CD4-positive, alpha-beta T cell (primary cell): ENCODE measurements at regions not wholly inside any gene's neighbourhood (a gene's known extent, or its start where the extent isn't known, plus 50 kb on each side); places are given as distances from the start of the nearest gene placed in this dataset.

Experiments used
- ATAC-seq: fragments of 200-7000 bp; cut with Tn5 transposase; one replicate; pipeline ENCODE4 v1.10.0; 2022; ENCODE audit warnings: mild to moderate bottlenecking; ENCODE audit not compliant: poor library complexity
- CTCF ChIA-PET: fragments of 350-600 bp; sonication (Branson Sonifier 250); formaldehyde crosslinking; loops from one replicate; lab custom pipeline; 2021; ENCODE audit warnings: antibody characterized with exemption, inconsistent platforms; lab: Charles Lee
- POLR2A ChIA-PET: fragments of 350-600 bp; sonication (Branson Sonifier 250); formaldehyde crosslinking; loops from one replicate; lab custom pipeline; 2021; ENCODE audit warnings: antibody characterized with exemption, inconsistent platforms; lab: Charles Lee
- DNase-seq, 14 experiments: peaks; one replicate each; pipeline ENCODE4 v3.0.0-alpha.2; 2013 to 2020; ENCODE audit warnings: mixed read lengths in 2 of 14
- H3K27ac ChIP-seq, 2 donors: one replicate each; pipeline versions ENCODE4 v1.5.1 to v1.7.0; 2013; ENCODE audit warnings: low read length in 2 of 2, low read depth in 1 of 2, mild to moderate bottlenecking in 1 of 2
- H3K27me3 ChIP-seq, 2 experiments: 1 replicate in 1 of 2; 2 replicates in 1 of 2; pipeline versions ENCODE4 v1.6.1 to v1.7.0; 2013; ENCODE audit warnings: low read length in 2 of 2, control low read depth in 1 of 2, mild to moderate bottlenecking in 1 of 2, moderate library complexity in 1 of 2; ENCODE audit not compliant: insufficient read depth in 2 of 2, control insufficient read depth in 1 of 2
- H3K36me3 ChIP-seq: one replicate; pipeline ENCODE4 v1.6.1; 2013; ENCODE audit warnings: low read length, control low read depth; ENCODE audit not compliant: insufficient read depth
- H3K4me1 ChIP-seq: one replicate; pipeline ENCODE4 v1.6.1; 2013; ENCODE audit warnings: low read length, control low read depth; ENCODE audit not compliant: insufficient read depth
- H3K4me3 ChIP-seq: one replicate; pipeline ENCODE4 v1.5.1; 2013; ENCODE audit warnings: mild to moderate bottlenecking, low read length, moderate library complexity
- H3K9me3 ChIP-seq, 2 experiments: 1 replicate in 1 of 2; 2 replicates in 1 of 2; pipeline versions ENCODE4 v1.6.1 to v1.7.0; 2013; ENCODE audit warnings: low read length in 2 of 2, mild to moderate bottlenecking in 2 of 2, control low read depth in 1 of 2, moderate library complexity in 1 of 2; ENCODE audit not compliant: control insufficient read depth in 1 of 2, insufficient read depth in 1 of 2
- H3K27ac Mint-ChIP-seq: one replicate; pipeline ENCODE4 v1.8.0; 2020; ENCODE audit warnings: mixed read lengths
- H3K27me3 Mint-ChIP-seq: one replicate; pipeline ENCODE4 v1.8.0; 2021; ENCODE audit warnings: mixed read lengths
- H3K36me3 Mint-ChIP-seq: one replicate; pipeline ENCODE4 v1.8.0; 2021; ENCODE audit warnings: low read depth, mixed read lengths
- H3K4me1 Mint-ChIP-seq: one replicate; pipeline ENCODE4 v1.8.0; 2021; ENCODE audit warnings: low read depth, mixed read lengths
- H3K4me3 Mint-ChIP-seq: one replicate; pipeline ENCODE4 v1.8.0; 2020; ENCODE audit warnings: mild to moderate bottlenecking, mixed read lengths
- H3K9me3 Mint-ChIP-seq: one replicate; pipeline ENCODE4 v1.8.0; 2020; ENCODE audit warnings: mixed read lengths
- CTCF ChIP-seq: fragments of 200-600 bp; IDR thresholded peaks from one replicate; pipeline ENCODE4 v1.8.0; 2022; ENCODE audit warnings: antibody characterized with exemption, mild to moderate bottlenecking
- intact Hi-C, 2 experiments: fragments of 100-400 bp; cut with DNase I in 1 of 2; cut with micrococcal nuclease in 1 of 2; formaldehyde crosslinking; loops; one replicate each; pipeline versions ENCODE4 v1.15.1 to v1.9.0; 2023 to 2025; cut with DNase I, micrococcal nuclease

DNA sequence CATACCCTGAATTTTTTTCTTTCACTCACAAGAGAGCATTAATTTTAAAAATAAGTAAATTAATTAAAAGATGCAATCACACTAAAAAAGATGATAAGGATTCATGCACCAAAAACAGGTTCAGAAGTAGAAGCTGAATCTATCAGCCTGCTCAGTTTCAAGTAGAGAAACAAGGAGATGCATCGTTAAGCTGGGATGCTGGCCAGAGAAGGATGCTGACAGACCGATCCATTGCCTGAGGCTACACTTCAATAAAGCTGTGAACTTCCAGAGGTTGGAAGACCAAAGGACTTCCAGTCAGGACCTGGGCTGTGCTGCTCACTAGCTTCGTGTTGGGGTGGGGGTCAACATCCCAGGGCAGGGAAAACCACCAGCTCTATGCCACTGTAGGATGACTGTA lies 457.7 kb downstream of the EFNA5 start:
- intact Hi-C loops: no loop called here
- CTCF ChIA-PET: no interaction called here
- Mint-ChIP-seq H3K27ac (no peak overlapping the region), H3K4me1 (no peaks in the 10 kb centered on the region), H3K4me3 (no peak overlapping the region), H3K36me3 (no peaks in the 10 kb centered on the region), H3K27me3 (no peaks in the 10 kb centered on the region), H3K9me3 (no peaks in the 10 kb centered on the region)
- no peak overlapping the region for H3K27ac ChIP-seq
- ATAC-seq: no peak
- H3K4me1 ChIP-seq: no peaks in the 10 kb centered on the region
- no peaks in the 10 kb centered on the region for H3K36me3 ChIP-seq
- TF ChIP-seq CTCF: no peak
- no peaks in the 10 kb centered on the region for H3K9me3 ChIP-seq
- DNase-seq: no peak
- POLR2A ChIA-PET: interaction anchor here (0.7 kb wide), 1 partner anchor 91 kb away, joined by 3 read pairs; no protein-coding TSS in a partner anchor
- H3K27me3 ChIP-seq: no peaks in the 10 kb centered on the region
- H3K4me3 ChIP-seq: no peak overlapping the region

GRCh38 chr5:107211630-107212029 lies 459.1 kb downstream of the EFNA5 start:
- no peak overlapping the region for H3K4me3 Mint-ChIP-seq
- ChIA-PET POLR2A (no interaction called here), CTCF (no interaction called here)
- no peaks in the 10 kb centered on the region for H3K4me1 Mint-ChIP-seq
- Histone ChIP-seq H3K4me3 (no peak overlapping the region), H3K27ac (no peak overlapping the region), H3K9me3 (no peaks in the 10 kb centered on the region), H3K27me3 (no peaks in the 10 kb centered on the region), H3K36me3 (no peaks in the 10 kb centered on the region), H3K4me1 (no peaks in the 10 kb centered on the region)
- TF ChIP-seq CTCF: no peak
- intact Hi-C loops: no loop called here
- H3K27me3 Mint-ChIP-seq: no peaks in the 10 kb centered on the region
- H3K27ac Mint-ChIP-seq: no peak overlapping the region
- DNase-seq (no peak), ATAC-seq (no peak)
- H3K9me3 Mint-ChIP-seq: no peaks in the 10 kb centered on the region
- H3K36me3 Mint-ChIP-seq: no peaks in the 10 kb centered on the region

DNA sequence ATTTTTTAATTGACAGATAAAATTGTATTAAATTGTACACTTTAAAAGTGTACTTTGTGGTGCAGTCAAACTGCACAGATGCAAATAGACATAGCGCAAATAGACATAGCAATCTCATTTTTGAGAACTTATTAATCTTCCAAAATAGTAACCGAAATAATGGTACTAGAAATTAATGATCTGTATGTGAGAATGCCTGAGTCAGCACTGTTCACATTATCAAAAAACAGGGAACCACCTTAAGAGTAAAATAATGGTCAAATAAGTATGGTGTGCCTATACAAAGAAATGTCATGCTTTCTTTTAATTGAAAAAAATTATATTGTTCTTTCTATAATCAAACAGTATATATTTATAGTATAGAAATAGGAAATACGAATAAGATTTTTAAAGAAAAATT lies 461.9 kb downstream of the EFNA5 start:
- no peak overlapping the region for H3K27ac Mint-ChIP-seq
- ChIA-PET POLR2A (no interaction called here), CTCF (no interaction called here)
- no peaks in the 10 kb centered on the region for H3K36me3 Mint-ChIP-seq
- H3K27me3 ChIP-seq: no peaks in the 10 kb centered on the region
- intact Hi-C loops: no loop called here
- H3K27ac ChIP-seq: no peak overlapping the region
- H3K4me3 Mint-ChIP-seq: no peak overlapping the region
- no peaks in the 10 kb centered on the region for H3K9me3 Mint-ChIP-seq
- no peaks in the 10 kb centered on the region for H3K27me3 Mint-ChIP-seq
- no peaks in the 10 kb centered on the region for H3K4me1 ChIP-seq
- no peak for DNase-seq
- H3K9me3 ChIP-seq: no peaks in the 10 kb centered on the region
- no peak for TF ChIP-seq CTCF
- H3K4me1 Mint-ChIP-seq: no peaks in the 10 kb centered on the region
- ATAC-seq: no peak
- no peak overlapping the region for H3K4me3 ChIP-seq
- no peaks in the 10 kb centered on the region for H3K36me3 ChIP-seq
